HCT116 (cell line): ENCODE measurements at regions not wholly inside any gene's neighbourhood (a gene's known extent, or its start where the extent isn't known, plus 50 kb on each side); places are given as distances from the start of the nearest gene placed in this dataset.

Source experiments
- ATAC-seq: fragments of 200-7000 bp; cut with Tn5 transposase; 2 replicates; pipeline ENCODE4 v1.9.1; 2020; ENCODE audit warnings: mild to moderate bottlenecking, moderate library complexity
- BruUV-seq: library from RNA; stranded (reverse); fragments of 400-500 nt; replicated peaks from 2 replicates; lab custom pipeline; 2021; lab: Mats Ljungman, UMichigan
- CTCF ChIA-PET: fragments of 300-600 bp; sonication (Branson Sonifier 250); formaldehyde crosslinking; loops from one replicate; lab custom pipeline; 2021; ENCODE audit warnings: antibody characterized with exemption; lab: Charles Lee
- POLR2A ChIA-PET: fragments of 300-600, 350-600 bp; sonication (Branson Sonifier 250); formaldehyde crosslinking; loops from one replicate; lab custom pipeline; 2021; ENCODE audit warnings: antibody characterized with exemption; lab: Charles Lee
- RAD21 ChIA-PET, 2 experiments: fragments of 300-600 bp; sonication (Branson Sonifier 250); formaldehyde crosslinking; loops; one replicate each; lab custom pipeline; 2023; ENCODE audit warnings: low total read pairs in 2 of 2; ENCODE audit not compliant: uncharacterized antibody in 2 of 2, unreplicated experiment in 2 of 2, low non-redundant PET in 1 of 2; lab: Charles Lee
- DNase-seq: peaks from one replicate; pipeline ENCODE4 v3.0.0-alpha.2; 2010; ENCODE audit warnings: low read depth, low spot score
- H2AFZ ChIP-seq: fragments of 200-600 bp; shearing (Covaris generic), sonication (generic); 2 replicates; pipeline ENCODE4 v1.6.1; 2017; ENCODE audit warnings: low read depth, mixed run types, mixed read lengths, antibody characterized with exemption, low read length; ENCODE audit not compliant: poor library complexity, severe bottlenecking
- H3K27ac ChIP-seq: 2 replicates; pipeline ENCODE4 v1.5.1; 2012; ENCODE audit warnings: low read depth, low read length
- H3K27me3 ChIP-seq: fragments of 200-600 bp; sonication (generic); 2 replicates; pipeline ENCODE4 v1.6.1; 2016; ENCODE audit warnings: mixed run types, low read length, mixed read lengths; ENCODE audit not compliant: insufficient read depth
- H3K36me3 ChIP-seq, 2 experiments: fragments of 200-500 bp in 1 of 2; fragments of 200-600 bp in 1 of 2; sonication (Bioruptor generic) in 1 of 2; sonication (generic) in 1 of 2; 2 replicates each; pipeline versions ENCODE4 v1.5.1 to v1.6.1; 2014 to 2016; ENCODE audit warnings: low read length in 2 of 2, inconsistent platforms in 1 of 2, mixed read lengths in 1 of 2, mixed run types in 1 of 2; ENCODE audit not compliant: insufficient read depth in 2 of 2, control insufficient read depth in 1 of 2
- H3K4me1 ChIP-seq, 2 experiments: fragments of 200-600 bp in 1 of 2; sonication (generic) in 1 of 2; 2 replicates each; pipeline versions ENCODE4 v1.5.1 to v1.6.1; 2012 to 2017; ENCODE audit warnings: low read length in 2 of 2, inconsistent platforms in 1 of 2, mild to moderate bottlenecking in 1 of 2, mixed read lengths in 1 of 2, mixed run types in 1 of 2, moderate library complexity in 1 of 2; ENCODE audit not compliant: insufficient read depth in 2 of 2, control insufficient read depth in 1 of 2
- H3K4me2 ChIP-seq: fragments of 200-600 bp; sonication (generic); 2 replicates; pipeline ENCODE4 v1.6.1; 2017; ENCODE audit warnings: mixed run types, low read length, mixed read lengths
- H3K4me3 ChIP-seq, 2 experiments: fragments of 200-600 bp in 1 of 2; sonication (generic) in 1 of 2; replicated peaks in 1 of 2; 2 replicates each; pipeline ENCODE4 v1.5.1; 2011 to 2016; ENCODE audit warnings: low read length in 2 of 2, control low read depth in 1 of 2, low read depth in 1 of 2, mild to moderate bottlenecking in 1 of 2, mixed read lengths in 1 of 2, mixed run types in 1 of 2
- H3K79me2 ChIP-seq: fragments of 200-600 bp; sonication (generic); 2 replicates; pipeline ENCODE4 v1.6.1; 2017; ENCODE audit warnings: mild to moderate bottlenecking, mixed run types, low read length, moderate library complexity, mixed read lengths; ENCODE audit not compliant: insufficient read depth
- H3K9ac ChIP-seq: fragments of 200-600 bp; sonication (generic); 2 replicates; pipeline ENCODE4 v1.6.1; 2016; ENCODE audit warnings: low read length, mixed read lengths
- H3K9me2 ChIP-seq: fragments of 200-600 bp; sonication (generic), shearing (Covaris generic); 2 replicates; pipeline ENCODE4 v1.6.1; 2017; ENCODE audit warnings: mixed run types, mild to moderate bottlenecking, moderate library complexity; ENCODE audit not compliant: insufficient read depth
- H3K9me3 ChIP-seq, 2 experiments: fragments of 200-500 bp in 1 of 2; fragments of 200-600 bp in 1 of 2; sonication (Bioruptor generic) in 1 of 2; sonication (generic) in 1 of 2; 2 replicates each; pipeline ENCODE4 v1.6.1; 2014 to 2017; ENCODE audit warnings: low read length in 2 of 2, mixed read lengths in 2 of 2, inconsistent platforms in 1 of 2, low read depth in 1 of 2, mild to moderate bottlenecking in 1 of 2, mixed run types in 1 of 2, moderate library complexity in 1 of 2; ENCODE audit not compliant: control insufficient read depth in 1 of 2, insufficient read depth in 1 of 2
- H4K20me1 ChIP-seq: fragments of 200-600 bp; sonication (generic), shearing (Covaris generic); 2 replicates; pipeline ENCODE4 v1.6.1; 2017; ENCODE audit warnings: mixed run types, mild to moderate bottlenecking, moderate library complexity; ENCODE audit not compliant: insufficient read depth
- CBX3 ChIP-seq: IDR thresholded peaks from 2 replicates; pipeline ENCODE4 v1.6.1; 2012; ENCODE audit warnings: low read depth
- CEBPB ChIP-seq: IDR thresholded peaks from 2 replicates; pipeline ENCODE4 v1.6.1; 2012; ENCODE audit warnings: low read depth
- EGR1 ChIP-seq: IDR thresholded peaks from 2 replicates; pipeline ENCODE4 v1.6.1; 2012; ENCODE audit warnings: low read depth
- EZH2 ChIP-seq: fragments of 200-600 bp; sonication (generic); IDR thresholded peaks from 2 replicates; pipeline ENCODE4 v1.6.1; 2017; ENCODE audit warnings: antibody characterized with exemption, mixed run types
- EZH2phosphoT487 ChIP-seq: fragments of 200-600 bp; IDR thresholded peaks from 2 replicates; pipeline ENCODE4 v1.6.1; 2018; ENCODE audit warnings: antibody characterized with exemption, borderline replicate concordance
- FOSL1 ChIP-seq: IDR thresholded peaks from 2 replicates; pipeline ENCODE4 v1.6.1; 2012; ENCODE audit warnings: low read depth
- JUND ChIP-seq: IDR thresholded peaks from 2 replicates; pipeline ENCODE4 v1.6.1; 2012
- POLR2A ChIP-seq: IDR thresholded peaks from 2 replicates; pipeline ENCODE4 v1.7.0; 2011; ENCODE audit warnings: borderline replicate concordance; ENCODE audit not compliant: insufficient read depth, insufficient read length; ENCODE audit errors: extremely low read depth
- POLR2AphosphoS5 ChIP-seq: IDR thresholded peaks from 2 replicates; pipeline ENCODE4 v1.6.1; 2011; ENCODE audit warnings: mild to moderate bottlenecking, low read depth, low read length, moderate library complexity
- RAD21 ChIP-seq: IDR thresholded peaks from 2 replicates; pipeline ENCODE4 v1.6.1; 2012; ENCODE audit warnings: low read depth, mild to moderate bottlenecking
- SIN3A ChIP-seq: IDR thresholded peaks from 2 replicates; pipeline ENCODE4 v1.6.1; 2012; ENCODE audit warnings: low read depth
- SP1 ChIP-seq: IDR thresholded peaks from 2 replicates; pipeline ENCODE4 v1.6.1; 2012; ENCODE audit warnings: low read depth
- TCF7L2 ChIP-seq: IDR thresholded peaks from 2 replicates; pipeline ENCODE4 v1.7.0; 2011; ENCODE audit warnings: borderline replicate concordance, inconsistent platforms; ENCODE audit not compliant: insufficient read depth, insufficient read length; ENCODE audit errors: extremely low read depth
- YY1 ChIP-seq: IDR thresholded peaks from 2 replicates; pipeline ENCODE4 v1.6.1; 2011; ENCODE audit warnings: low read length, low read depth, moderate library complexity, mild to moderate bottlenecking; ENCODE audit not compliant: insufficient replicate concordance; ENCODE audit errors: extremely low read depth
- ZFX ChIP-seq: fragments of 450-650 bp; IDR thresholded peaks from 2 replicates; pipeline ENCODE4 v1.6.1; 2017
- ZNF274 ChIP-seq: fragments of 200-500 bp; sonication (Bioruptor generic); IDR thresholded peaks from 2 replicates; pipeline ENCODE4 v1.6.1; 2014; ENCODE audit warnings: mild to moderate bottlenecking, low read depth, low read length, inconsistent platforms
- intact Hi-C: fragments of 100-400 bp; cut with micrococcal nuclease; formaldehyde crosslinking; loops from 2 replicates; pipeline ENCODE4 v1.10.0; 2022
- TF ChIP-seq, protein P1 (sequence below): IDR thresholded peaks from 2 replicates; pipeline ENCODE4 v1.6.1; 2012; ENCODE audit warnings: low read depth
- TF ChIP-seq, protein P2 (sequence below): IDR thresholded peaks from 2 replicates; pipeline ENCODE4 v1.6.1; 2012
- TF ChIP-seq, protein P3 (sequence below): IDR thresholded peaks from 2 replicates; pipeline ENCODE4 v1.6.1; 2011; ENCODE audit warnings: mild to moderate bottlenecking, low read length, moderate library complexity; ENCODE audit not compliant: insufficient replicate concordance; ENCODE audit errors: extremely low read depth

DNA sequence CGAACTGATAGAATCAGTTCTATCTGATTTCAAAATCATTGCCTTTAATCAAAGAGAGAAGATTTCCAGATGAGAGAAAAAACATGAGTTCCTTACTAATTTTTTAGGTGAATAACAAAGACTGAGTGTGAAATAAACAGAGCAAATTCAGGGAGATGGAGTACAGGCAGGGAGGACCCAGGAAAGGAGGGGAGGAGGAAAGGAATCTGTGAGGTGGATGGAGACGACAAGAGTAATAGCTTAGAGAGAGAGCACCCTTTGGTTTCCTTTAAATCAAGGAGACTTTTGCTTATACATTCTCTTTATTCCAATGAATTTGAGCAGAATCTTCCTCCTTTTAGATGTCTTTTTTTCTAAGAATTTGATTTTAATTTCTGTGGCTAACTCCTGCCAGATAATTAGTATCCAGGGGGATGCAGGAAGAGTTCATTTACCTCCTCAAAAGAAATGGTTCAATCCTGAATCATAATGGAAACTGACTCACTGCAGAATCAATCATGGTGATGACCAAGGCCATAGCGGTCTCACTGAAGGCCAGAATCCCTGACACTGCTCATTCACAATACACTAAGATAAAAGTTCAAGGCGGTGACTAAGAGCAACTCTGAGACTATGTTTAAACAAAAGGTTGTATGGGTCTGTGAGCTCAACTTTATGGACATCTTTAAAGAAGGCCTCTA lies 234.0 kb upstream of the ZC3H12C start (continued):
- TF ChIP-seq, protein P1, sequence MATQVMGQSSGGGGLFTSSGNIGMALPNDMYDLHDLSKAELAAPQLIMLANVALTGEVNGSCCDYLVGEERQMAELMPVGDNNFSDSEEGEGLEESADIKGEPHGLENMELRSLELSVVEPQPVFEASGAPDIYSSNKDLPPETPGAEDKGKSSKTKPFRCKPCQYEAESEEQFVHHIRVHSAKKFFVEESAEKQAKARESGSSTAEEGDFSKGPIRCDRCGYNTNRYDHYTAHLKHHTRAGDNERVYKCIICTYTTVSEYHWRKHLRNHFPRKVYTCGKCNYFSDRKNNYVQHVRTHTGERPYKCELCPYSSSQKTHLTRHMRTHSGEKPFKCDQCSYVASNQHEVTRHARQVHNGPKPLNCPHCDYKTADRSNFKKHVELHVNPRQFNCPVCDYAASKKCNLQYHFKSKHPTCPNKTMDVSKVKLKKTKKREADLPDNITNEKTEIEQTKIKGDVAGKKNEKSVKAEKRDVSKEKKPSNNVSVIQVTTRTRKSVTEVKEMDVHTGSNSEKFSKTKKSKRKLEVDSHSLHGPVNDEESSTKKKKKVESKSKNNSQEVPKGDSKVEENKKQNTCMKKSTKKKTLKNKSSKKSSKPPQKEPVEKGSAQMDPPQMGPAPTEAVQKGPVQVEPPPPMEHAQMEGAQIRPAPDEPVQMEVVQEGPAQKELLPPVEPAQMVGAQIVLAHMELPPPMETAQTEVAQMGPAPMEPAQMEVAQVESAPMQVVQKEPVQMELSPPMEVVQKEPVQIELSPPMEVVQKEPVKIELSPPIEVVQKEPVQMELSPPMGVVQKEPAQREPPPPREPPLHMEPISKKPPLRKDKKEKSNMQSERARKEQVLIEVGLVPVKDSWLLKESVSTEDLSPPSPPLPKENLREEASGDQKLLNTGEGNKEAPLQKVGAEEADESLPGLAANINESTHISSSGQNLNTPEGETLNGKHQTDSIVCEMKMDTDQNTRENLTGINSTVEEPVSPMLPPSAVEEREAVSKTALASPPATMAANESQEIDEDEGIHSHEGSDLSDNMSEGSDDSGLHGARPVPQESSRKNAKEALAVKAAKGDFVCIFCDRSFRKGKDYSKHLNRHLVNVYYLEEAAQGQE = no peak
- TF ChIP-seq ZNF274 (no peak), SIN3A (peak; percentile 78)
- TF ChIP-seq, all 23 proteins: peak for 12

DNA sequence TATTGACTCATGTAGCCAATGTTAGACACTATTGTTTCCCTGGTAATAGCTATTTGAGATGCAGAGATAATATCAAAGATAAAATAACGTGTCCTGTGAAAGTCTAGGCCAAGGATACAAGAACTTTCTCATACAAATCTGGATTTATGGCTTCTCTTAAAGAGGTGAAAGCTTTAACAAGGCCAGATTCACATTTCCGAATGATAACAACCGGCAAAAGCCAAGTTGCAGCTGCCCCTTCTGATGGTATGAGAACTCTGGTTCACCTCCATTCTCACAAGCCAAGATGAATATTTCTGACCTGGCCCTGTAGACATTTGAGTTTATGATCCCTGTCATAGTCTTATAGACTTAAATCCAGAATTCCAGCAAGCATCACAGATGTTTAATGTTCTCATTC lies 230.4 kb upstream of the ZC3H12C start:
- ChIA-PET CTCF (no interaction called here), RAD21 (no interaction called here), POLR2A (no interaction called here)
- DNase-seq (no peak), ATAC-seq (no peak)
- H3K36me3 ChIP-seq = no peaks in the 10 kb centered on the region
- H3K9me2 ChIP-seq = no peaks in the 10 kb centered on the region
- H2AFZ ChIP-seq = peak overlapping the region; percentile 41
- H3K27me3 ChIP-seq = no peaks in the 10 kb centered on the region
- intact Hi-C loops = loop anchor here (5.0 kb wide), 1 partner anchor 329 kb away; no protein-coding TSS in a partner anchor
- H3K9ac ChIP-seq = no peak overlapping the region
- no peaks in the 10 kb centered on the region for H3K79me2 ChIP-seq
- peaks cover 31 to 79% of the 10 kb centered on the region in 2 experiments for H3K4me1 ChIP-seq
- H3K4me2 ChIP-seq = peak overlapping the region; percentile 47; the same call in 1 of the 2 replicates
- H3K27ac ChIP-seq = peak overlapping the region; percentile 58; the same call in 1 of the 2 replicates
- BruUV-seq = no TSS peak
- TF ChIP-seq YY1 (no peak), SP1 (no peak), CEBPB (no peak), TCF7L2 (no peak), SIN3A (no peak), POLR2A (no peak), JUND (no peak), RAD21 (no peak), EGR1 (no peak), POLR2AphosphoS5 (no peak), EZH2phosphoT487 (no peak), ZFX (no peak), FOSL1 (no peak), CBX3 (no peak), EZH2 (no peak), ZNF274 (no peak)
- TF ChIP-seq, protein P2, sequence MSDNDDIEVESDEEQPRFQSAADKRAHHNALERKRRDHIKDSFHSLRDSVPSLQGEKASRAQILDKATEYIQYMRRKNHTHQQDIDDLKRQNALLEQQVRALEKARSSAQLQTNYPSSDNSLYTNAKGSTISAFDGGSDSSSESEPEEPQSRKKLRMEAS = no peak
- TF ChIP-seq, protein P3, sequence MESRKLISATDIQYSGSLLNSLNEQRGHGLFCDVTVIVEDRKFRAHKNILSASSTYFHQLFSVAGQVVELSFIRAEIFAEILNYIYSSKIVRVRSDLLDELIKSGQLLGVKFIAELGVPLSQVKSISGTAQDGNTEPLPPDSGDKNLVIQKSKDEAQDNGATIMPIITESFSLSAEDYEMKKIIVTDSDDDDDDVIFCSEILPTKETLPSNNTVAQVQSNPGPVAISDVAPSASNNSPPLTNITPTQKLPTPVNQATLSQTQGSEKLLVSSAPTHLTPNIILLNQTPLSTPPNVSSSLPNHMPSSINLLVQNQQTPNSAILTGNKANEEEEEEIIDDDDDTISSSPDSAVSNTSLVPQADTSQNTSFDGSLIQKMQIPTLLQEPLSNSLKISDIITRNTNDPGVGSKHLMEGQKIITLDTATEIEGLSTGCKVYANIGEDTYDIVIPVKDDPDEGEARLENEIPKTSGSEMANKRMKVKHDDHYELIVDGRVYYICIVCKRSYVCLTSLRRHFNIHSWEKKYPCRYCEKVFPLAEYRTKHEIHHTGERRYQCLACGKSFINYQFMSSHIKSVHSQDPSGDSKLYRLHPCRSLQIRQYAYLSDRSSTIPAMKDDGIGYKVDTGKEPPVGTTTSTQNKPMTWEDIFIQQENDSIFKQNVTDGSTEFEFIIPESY = no peak
- no peaks in the 10 kb centered on the region for H4K20me1 ChIP-seq
- no peaks in the 10 kb centered on the region for H3K9me3 ChIP-seq
- no peak overlapping the region for H3K4me3 ChIP-seq
